ENCODE measurements at regions not wholly inside any gene's neighbourhood (a gene's known extent, or its start where the extent isn't known, plus 50 kb on each side); places are given as distances from the start of the nearest gene placed in this dataset.
"Not testable (repeated sequence)": the region's sequence is repeated elsewhere in the genome, so short reads cannot be mapped to it uniquely, and the experiment has no call there.

DNA sequence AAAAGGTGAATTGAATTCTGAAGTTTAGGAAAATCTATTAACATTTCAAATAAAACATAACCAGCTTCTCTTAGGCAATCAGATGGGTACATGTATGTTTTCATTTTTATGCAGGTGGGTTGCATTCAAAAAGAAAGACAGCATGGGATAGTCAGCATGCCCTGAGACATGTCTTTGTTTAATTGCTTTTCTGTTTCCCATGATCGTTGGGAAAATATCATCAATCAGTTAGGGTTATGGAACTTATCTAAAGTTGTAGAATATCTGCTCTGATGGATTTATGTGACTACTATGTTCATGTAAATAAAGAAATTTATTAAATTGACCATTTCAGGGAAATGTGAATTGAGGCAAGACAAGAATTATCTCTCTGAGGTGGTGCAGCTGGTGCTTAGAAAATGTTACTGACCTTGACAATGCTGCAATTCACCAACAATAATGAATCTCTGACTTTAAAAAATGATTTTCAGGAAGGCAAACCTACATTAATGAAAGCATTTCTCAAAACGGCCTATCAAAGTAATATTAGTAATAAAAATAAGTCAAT is 112.7 kb downstream of the RFPL4B start:
- DNase-seq (ENCODE audit: low read depth) = no peak

DNA sequence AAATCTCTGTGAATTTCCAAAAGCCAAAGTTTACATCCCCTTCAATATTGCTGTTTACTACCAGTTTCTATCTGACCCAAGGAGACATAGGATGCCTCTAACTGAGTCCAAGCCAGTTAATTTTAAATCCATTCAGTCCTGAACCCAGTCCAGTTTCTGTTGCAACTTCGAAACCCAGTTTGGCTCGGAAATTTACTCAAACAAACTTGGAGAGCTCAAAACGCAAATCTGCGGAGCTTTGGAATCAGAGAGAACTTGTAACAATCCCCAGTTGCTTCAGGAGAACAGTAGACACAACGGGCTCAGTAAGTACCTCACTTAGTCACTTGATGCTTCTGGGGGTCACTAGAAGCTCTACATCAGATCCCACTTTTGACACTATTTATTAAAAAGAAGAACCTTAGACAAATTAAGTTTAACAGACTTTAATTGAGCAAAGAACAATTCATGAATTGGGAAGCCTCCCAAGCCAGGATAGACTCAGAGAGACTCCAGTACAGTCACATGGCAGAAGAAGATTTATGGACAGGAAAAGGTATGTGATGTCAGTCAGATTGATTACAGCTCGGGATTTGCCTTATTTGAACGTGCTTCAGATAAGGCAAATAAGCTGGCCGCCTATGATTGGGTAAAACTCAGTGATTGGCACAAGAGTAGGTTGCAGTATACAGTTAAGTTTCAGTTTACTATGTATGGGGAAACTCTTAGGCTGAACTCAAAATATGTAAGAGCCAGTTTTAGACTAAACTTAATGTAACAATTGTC is 118.0 kb downstream of the RFPL4B start:
- no peak for DNase-seq (ENCODE audit: low read depth)

DNA sequence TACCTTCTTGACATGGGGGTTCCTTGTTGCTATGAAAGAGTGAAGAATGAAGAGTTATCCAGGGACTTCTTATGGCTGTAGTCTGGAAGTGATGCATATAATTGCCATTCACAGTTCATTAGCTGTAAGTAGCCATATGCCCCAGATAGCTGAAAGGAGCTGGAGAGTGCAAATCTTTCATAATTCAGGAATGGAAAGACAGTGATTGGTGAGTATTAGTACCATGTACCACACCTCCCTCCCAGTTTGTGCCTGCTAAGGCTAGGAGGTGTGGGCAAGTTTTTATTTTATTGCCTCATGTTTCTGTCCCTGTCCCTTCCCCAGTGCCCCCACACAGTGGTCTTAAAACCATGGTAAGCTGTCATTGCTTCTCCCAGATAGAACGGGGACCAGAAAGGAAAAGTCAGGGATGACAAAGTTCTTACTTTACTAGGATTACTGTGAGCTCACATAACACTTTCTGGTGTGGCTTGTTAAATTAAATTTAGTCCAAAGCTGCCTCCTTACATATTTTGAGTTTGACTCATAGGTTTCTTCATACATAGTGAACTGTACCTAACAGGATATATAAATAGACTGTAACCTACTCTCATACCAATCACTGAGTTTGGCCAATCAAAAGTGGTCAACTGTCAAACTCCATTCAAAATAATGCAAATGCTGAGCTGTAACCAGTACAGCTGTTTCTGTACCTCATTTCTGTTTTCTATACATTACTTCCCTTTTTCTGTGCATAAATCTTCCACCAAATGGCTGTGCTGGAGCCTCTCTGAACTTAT is 119.4 kb downstream of the RFPL4B start:
- DNase-seq (ENCODE audit: low read depth) = no peak

DNA sequence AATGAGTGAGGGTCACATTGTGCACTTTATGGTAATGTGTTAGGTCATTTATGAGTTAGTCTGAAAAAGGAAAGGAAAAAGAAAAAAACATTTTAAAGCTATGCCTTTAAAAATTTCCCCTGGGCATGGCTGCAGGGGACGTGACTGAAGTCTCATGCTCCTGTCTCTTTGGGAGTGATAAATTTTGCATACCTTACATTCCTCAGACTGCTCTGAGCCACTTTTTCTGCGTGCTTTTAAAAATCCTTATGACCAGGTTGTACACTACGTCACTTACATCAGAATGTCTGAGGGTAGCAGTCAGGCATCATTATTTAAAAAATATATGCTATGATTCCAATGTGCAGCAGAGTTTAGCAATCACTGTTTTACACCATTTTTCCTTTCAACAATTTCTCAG is 121.2 kb downstream of the RFPL4B start:
- DNase-seq (ENCODE audit: low read depth) = no peak

DNA sequence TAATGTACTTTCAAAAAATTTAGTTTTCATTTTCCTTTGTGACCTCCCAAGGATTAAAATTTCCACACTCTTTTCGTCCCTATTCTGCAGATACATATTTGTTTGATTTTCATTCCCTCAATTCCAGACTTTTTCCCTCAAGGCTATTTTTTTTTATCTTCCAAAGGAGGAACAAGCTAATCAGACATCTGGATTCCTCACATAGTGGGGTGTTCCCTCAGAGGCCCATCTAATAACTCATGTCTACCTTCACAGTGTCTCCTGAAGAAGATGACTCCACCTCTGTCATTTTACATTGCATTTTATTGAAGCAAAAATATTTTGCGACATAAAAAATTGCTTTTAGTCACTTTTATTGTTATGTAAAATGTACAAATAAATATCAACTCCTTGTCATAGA is 122.2 kb downstream of the RFPL4B start:
- no peak for DNase-seq (ENCODE audit: low read depth)

DNA sequence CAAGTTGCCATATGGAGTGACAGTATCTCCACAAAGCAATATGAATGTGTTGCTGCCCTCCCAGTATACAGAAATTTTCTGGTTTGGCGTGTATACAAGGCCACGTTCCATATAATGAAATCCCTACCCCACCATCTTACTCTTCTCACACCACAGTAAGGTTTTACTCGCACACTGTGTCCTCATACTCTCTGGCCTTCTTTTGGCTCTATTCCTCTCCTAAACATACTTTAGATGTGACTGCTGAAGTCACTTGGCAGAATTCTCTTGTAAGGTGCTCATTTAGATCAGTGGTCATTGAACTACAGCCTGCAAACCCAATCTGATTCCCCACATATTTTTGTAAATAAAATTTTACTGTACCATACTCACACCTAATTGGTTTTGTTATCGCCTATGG is 123.2 kb downstream of the RFPL4B start:
- DNase-seq (ENCODE audit: low read depth) = no peak

DNA sequence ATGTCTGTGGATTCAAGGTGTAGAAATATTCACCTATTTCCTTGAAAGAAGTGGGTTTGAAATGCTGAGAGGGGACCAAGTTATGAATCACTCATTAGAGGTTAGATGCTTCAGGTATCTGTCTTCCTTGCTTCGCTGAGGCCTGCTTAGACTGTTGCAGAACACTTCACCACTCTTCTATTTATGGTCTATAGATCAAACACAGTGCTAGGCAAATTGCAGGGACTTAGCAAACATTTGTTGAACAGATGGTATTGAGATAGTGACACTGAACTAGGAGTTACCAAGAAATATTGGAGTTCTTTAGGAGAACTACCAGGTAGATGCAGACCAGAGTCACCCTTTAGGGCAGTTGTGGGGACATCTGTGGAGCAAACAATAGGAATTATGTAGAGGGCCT is 123.8 kb downstream of the RFPL4B start:
- no peak for DNase-seq (ENCODE audit: low read depth)

DNA sequence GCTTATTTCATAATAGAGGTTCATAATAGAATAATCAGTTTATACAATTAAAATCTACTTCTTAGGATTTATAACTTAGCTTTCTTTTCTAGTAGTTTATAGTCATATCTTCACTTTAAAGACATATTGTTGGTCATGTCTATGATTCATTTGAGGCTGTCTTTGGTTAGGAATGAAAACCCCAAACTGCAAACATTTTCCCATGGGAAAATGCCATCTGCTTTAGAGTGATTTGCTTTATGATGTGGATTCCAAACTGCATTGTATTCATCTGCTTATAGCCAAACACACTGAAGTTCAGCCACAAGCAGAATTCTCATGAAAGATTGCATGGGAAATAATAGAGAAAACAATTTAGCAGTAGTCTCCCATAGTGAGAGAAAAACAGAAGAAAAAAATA is 128.0 kb downstream of the RFPL4B start:
- no peak for DNase-seq (ENCODE audit: low read depth)

DNA sequence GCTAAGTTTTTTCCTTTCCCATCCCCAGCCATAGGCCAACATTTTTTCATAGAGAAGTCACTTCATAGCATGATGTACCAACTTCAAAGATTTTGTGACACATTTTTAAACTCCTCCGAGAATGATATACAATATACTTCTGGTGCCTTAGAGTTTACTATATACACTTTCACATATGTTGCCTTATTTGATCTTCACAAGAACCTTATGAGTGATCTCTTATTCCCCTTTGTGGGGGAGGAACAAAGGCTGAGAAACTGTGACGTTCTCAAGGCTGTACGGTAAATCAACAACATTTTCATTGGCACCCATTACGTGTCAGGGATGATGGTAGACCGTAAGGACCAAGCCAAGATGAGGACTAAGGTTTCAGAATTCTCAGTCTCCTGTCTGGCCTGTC is 130.0 kb downstream of the RFPL4B start:
- no peak for DNase-seq (ENCODE audit: low read depth)

DNA sequence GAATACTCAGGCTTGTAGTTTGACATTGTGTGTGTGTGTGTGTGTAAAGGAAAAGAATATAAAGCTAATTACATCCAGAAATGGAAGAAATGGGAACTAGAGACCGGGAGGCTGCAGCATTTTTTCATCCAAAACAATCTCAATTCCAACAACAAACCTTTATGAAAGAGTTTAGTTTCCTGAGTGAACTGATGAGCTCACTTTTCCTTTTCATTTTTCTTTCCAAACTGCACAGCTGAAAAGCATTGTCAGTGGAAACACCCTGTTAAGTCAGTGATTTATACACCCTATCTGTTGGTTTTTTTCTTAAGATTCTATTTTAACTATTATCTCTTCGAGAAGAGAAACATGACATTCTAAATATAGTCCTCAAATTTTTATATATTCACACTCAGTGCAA is 130.9 kb downstream of the RFPL4B start:
- DNase-seq (ENCODE audit: low read depth) = no peak

DNA sequence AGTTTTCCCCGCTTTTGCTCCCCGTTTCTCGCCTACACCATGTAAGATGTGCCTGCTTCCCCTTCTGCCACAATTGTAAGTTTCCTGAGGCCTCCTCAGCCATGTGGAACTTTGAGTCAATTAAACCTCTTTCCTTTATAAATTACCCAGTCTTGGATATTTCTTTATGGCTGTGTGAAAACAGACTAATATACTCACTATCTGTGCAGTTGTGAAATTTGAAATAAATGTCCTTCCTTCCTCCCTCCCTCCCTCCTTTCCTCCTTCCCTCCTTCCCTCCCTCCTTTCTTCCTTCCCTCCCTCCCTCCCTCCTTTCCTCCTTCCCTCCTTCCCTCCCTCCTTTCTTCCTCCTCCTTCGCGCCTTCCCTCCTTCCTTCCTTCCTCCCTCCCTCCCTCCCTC is 132.8 kb downstream of the RFPL4B start:
- not testable (repeated sequence) for DNase-seq (ENCODE audit: low read depth)

DNA sequence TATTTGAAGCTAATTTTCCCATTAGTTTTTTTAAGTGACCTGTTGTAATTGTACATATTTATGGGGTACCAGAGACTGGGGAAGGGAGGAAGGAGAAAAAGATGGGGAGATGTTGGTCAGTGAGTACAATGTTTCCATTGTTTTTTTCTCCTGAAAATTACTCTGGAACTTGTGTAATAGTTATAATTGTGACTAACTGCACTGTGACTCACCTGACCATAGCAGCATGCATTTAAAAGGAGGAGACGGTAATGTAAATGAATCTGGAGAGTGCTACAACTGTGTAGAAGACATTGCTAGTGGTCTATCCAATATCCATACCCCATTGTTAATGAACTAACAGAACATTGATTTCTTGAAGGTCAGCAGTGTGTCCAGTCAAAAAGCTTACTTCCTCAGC is 133.4 kb downstream of the RFPL4B start:
- peak; percentile 46 for DNase-seq (ENCODE audit: low read depth)

DNA sequence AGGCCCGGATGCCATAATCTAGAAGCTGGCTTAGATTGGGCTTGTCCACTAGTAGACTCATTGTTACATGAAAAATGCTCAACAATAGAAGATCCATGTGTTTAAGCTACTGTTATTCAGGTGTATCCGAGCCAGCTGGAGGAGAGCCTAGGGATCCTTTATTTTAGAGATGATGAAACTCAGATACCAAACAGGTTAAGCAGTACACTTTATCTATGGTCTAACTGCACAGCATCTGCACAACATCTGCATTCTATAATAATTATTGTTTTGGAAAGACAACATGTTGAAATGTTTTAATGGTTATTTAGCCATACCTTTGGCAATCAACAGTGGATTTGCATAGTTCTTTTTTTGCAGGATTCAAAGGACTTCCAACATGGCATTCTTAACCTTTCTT is 134.1 kb downstream of the RFPL4B start:
- no peak for DNase-seq (ENCODE audit: low read depth)

DNA sequence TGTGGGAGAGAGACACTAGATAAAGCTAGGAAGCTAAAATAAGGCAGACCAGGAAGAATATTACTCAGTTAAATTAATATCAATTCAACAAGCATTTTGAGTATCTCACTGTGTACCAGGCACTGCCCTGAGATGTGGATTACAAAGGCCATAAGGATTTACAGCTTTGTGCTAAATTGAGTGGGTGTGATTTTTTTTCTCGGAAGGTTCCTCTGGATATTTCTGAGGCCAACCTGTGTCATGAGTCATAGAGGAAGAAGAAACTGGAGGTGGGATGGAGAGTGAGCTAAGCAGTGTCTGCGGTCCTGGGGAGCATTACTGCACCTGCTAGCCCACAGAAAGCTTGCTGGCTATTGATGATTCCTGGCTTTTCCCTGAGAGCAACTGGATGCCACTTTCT is 135.2 kb downstream of the RFPL4B start:
- no peak for DNase-seq (ENCODE audit: low read depth)

DNA sequence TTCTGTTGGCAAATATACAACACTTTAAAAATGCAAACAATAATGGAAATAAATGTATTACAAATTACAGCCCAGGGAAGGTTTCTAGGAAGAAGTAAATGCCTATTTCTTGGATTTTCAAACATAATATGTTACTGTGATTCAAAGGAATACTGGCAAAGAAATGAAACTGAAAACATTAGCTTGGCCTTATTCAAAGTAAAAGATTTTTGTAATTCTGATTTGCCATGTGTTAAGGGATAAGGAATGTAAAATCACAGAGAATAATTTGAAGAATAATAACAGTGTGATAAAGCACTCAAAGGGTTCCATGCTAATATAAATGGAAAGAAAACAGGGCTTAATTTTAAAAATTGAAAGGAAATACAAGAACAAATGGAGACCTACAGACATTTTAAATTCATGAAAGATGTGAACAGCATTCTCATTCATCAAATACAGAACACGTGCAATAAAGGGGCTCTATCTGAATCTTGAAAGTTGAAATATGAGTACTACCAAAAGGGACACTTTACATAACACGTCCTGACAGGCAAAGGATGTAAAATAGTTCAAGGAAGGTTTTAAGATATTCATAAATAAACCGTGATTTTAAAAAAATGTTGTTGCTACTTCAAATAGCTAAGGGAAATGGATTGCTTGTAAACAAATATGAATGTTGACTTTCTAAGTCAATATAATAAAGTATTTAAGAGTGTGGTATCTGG is 138.1 kb downstream of the RFPL4B start:
- no peak for DNase-seq (ENCODE audit: low read depth)

DNA sequence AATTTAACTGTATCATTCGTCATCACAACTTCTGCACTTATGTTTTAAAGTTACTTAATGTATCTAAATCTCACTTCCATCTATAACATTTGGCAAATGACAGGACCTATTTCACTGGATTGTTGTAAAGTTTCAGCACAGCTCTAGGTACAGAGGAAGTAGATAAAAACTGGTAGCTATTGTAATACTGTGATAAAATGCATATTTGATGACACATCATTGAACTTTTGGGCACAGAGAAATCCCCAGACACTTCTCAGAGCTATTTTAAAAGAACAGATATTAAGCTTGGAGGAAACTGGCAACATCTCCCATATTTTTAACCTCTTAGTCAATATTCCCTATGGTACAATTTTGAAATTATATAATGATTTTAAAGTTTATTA is 138.7 kb downstream of the RFPL4B start:
- DNase-seq (ENCODE audit: low read depth) = no peak

DNA sequence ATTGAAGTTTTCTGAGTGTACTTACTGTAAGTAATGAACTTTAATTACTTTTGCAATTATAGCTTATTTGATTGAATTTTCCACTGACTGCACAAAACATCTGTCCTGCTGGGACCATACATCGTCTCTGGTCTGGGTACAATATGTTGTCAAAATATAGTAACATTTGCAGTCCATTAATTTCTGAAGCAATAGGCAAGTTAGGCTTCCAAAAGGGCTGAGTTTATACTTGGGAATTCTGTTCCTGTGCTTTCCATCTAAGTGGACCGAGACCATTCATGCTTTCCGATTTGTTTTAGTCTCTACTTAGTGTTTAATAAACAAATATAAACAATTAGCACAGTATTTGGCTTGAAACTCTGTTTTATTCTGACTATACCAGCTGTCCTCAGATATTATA is 139.3 kb downstream of the RFPL4B start:
- DNase-seq (ENCODE audit: low read depth) = no peak

DNA sequence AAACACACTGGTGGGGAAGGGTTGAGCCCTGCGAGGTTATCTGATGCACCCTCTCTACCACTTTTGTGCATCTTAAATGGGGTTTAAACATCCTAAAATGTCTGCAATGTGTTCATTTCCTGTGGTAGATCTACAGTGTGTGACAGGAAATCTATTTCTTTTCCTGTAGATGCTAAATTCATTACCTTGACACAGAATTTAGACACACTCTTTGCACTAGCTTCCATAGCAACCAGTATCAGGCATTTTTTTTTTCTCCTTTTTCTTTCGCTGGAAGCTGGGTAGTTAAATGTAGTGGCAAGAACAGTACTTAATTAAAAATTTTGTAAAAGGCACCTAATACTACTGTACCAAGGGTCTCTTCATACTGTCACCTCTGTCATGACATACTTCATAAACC is 141.1 kb downstream of the RFPL4B start:
- DNase-seq (ENCODE audit: low read depth) = no peak

DNA sequence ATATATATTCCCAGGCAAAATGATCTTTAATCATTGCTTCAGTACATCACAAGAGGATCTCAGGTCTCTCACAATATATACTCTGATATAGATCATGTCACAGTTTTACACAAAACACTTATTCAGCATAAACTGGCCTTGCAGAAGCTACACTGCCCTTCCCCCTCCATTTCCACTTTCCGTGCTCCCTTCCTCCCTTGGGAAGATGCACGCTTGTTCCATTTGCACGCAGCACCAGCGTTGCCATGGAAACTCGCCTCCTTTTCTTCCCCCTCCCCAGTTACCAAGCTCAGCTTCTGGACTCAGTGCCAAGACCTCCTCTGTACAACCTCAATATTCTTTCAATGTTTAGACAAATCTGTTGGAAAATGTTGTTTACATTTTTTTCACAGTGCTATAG is 154.6 kb downstream of the RFPL4B start:
- no peak for DNase-seq (ENCODE audit: low read depth)

DNA sequence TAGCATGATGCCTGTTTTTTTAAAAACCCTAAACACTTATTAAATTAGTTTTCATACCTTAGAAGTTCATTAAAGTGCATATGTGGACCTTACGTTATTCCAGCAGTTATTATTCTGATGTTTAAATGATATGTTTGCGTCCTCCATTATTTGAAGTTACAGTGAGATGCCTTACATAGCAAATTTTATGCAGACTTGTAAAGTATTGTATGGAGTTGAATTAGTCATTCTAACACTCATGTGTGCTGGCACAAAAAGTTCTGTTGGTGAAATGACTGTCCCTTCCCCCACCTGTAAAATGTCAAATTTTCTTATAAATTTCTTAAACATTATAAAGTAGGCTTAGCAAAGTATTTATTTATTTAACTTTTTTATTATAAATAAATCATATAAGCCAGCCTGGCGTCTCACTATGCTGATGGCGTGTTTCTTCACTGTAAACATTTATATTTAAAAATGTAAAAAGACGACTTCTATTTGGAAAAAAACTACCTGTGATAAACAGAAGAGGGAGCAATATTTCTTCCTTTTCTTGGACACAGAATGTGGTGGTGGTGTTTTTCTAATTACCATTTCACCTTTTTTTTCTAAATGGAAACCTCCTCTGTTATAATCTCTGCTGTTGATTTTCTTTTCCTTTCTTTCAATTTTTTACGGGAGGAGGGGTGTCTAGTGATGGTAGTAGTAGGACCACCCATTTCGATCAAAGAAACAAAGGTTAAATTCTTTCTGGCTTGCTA is 155.4 kb downstream of the RFPL4B start:
- DNase-seq (ENCODE audit: low read depth) = no peak

DNA sequence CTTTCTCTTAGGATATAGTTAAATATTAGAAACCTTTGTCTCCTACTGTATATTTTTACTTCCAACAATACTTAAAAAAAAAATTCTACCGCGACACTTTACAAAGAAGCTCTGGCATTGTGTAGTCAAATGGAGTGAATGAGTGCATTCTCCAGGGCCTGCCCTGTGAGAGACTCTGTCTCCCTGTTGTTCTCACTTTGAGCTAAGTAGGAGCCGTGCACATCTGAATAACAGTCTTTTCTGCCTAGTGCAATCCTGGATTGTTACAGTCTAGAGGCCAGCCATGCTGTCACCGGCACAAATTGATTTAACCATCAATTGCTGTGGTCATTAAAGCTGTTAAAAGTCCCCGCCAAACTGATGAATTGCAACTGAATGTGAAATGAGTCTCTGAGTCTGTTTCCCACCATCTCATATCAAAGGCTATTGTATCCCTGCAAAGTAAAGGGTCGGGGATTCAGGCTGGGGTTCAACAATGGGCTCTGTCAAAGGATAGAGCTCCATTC is 156.0 kb downstream of the RFPL4B start:
- no peak for DNase-seq (ENCODE audit: low read depth)

DNA sequence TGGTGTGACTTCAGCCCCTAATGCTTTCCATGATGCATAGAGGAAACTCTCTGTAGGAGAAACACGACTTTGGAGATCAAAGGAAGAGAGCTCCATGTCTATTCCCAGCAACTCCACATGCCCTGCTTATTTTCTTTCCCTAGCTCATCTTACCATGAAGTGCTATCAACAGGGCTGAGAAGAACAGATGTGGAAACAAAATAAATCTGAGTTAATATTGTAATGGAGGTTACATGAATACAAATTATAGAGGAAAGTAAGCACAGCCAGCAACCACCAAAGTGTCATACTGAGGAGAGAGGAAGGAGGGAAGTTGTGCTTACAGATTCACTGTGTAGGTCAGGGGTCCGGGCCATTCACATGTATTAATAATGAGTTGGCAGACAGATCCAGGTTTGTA is 157.5 kb downstream of the RFPL4B start:
- no peak for DNase-seq (ENCODE audit: low read depth)
